ENCODE measurements at regions not wholly inside any gene's neighbourhood (a gene's known extent, or its start where the extent isn't known, plus 50 kb on each side); places are given as distances from the start of the nearest gene placed in this dataset.

- no peaks in the 10 kb centered on the region for H3K36me3 ChIP-seq (ENCODE audit: control insufficient read depth, insufficient read depth, low read length)
- H3K4me3 ChIP-seq (ENCODE audit: low read depth, low read length), result no peak overlapping the region
- TF ChIP-seq CTCF (IDR thresholded peaks at IDR 0.05; ENCODE audit: insufficient read depth, low read length, poor library complexity, severe bottlenecking), result no peak
- DNase-seq (ENCODE audit: low read depth), result no peak
- H3K27me3 ChIP-seq (ENCODE audit: control insufficient read depth, insufficient read depth, low read length), result no peaks in the 10 kb centered on the region
Measured at GRCh38 chr12:127158385-127159061, 1108.4 kb upstream of the TMEM132C start.

GRCh38 chr12:127161466-127161865 is 1105.5 kb upstream of the TMEM132C start:
- H3K36me3 ChIP-seq (ENCODE audit: control insufficient read depth, insufficient read depth, low read length), result no peaks in the 10 kb centered on the region
- TF ChIP-seq CTCF (IDR thresholded peaks at IDR 0.05; ENCODE audit: insufficient read depth, low read length, poor library complexity, severe bottlenecking), result no peak
- no peak overlapping the region for H3K4me3 ChIP-seq (ENCODE audit: low read depth, low read length)
- H3K27me3 ChIP-seq (ENCODE audit: control insufficient read depth, insufficient read depth, low read length), result no peaks in the 10 kb centered on the region
- no peak for DNase-seq (ENCODE audit: low read depth)

- DNase-seq (ENCODE audit: low read depth), result no peak
- H3K27me3 ChIP-seq (ENCODE audit: control insufficient read depth, insufficient read depth, low read length), result no peaks in the 10 kb centered on the region
- H3K4me3 ChIP-seq (ENCODE audit: low read depth, low read length), result no peak overlapping the region
- H3K36me3 ChIP-seq (ENCODE audit: control insufficient read depth, insufficient read depth, low read length), result no peaks in the 10 kb centered on the region
- TF ChIP-seq CTCF (IDR thresholded peaks at IDR 0.05; ENCODE audit: insufficient read depth, low read length, poor library complexity, severe bottlenecking), result no peak
Measured at GRCh38 chr12:127162307-127162706, 1104.7 kb upstream of the TMEM132C start.

- peak; percentile 61 for DNase-seq (ENCODE audit: low read depth)
- no peak overlapping the region for H3K4me3 ChIP-seq (ENCODE audit: low read depth, low read length)
- H3K36me3 ChIP-seq (ENCODE audit: control insufficient read depth, insufficient read depth, low read length), result no peaks in the 10 kb centered on the region
- no peak for TF ChIP-seq CTCF (IDR thresholded peaks at IDR 0.05; ENCODE audit: insufficient read depth, low read length, poor library complexity, severe bottlenecking)
- H3K27me3 ChIP-seq (ENCODE audit: control insufficient read depth, insufficient read depth, low read length), result no peaks in the 10 kb centered on the region
Measured at GRCh38 chr12:127162902-127163301, 1104.1 kb upstream of the TMEM132C start.

GRCh38 chr12:127165567-127166392 is 1101.2 kb upstream of the TMEM132C start:
- no peak for TF ChIP-seq CTCF (IDR thresholded peaks at IDR 0.05; ENCODE audit: insufficient read depth, low read length, poor library complexity, severe bottlenecking)

More at GRCh38 chr12:127165567-127166392, 1101.2 kb upstream of the TMEM132C start:
- Histone ChIP-seq H3K36me3 (ENCODE audit: control insufficient read depth, insufficient read depth, low read length) (no peaks in the 10 kb centered on the region), H3K4me3 (ENCODE audit: low read depth, low read length) (peak overlapping the region; percentile 51), H3K27me3 (ENCODE audit: control insufficient read depth, insufficient read depth, low read length) (no peaks in the 10 kb centered on the region)
- DNase-seq (ENCODE audit: low read depth), result peak; percentile 23
